COLO668 (cell line): ENCODE measurements at regions not wholly inside any gene's neighbourhood (a gene's known extent, or its start where the extent isn't known, plus 50 kb on each side); places are given as distances from the start of the nearest gene placed in this dataset.

Source experiments
- DNase-seq: peaks from one replicate; lab custom pipeline; 2025; ENCODE audit not compliant: unreplicated experiment; lab: John Stamatoyannopoulos, UW

- no peak for DNase-seq
These were observed 312.6 kb upstream of the LMCD1 start for GRCh38 chr3:8189051-8189450.

GRCh38 chr3:8191406-8191805 lies 310.2 kb upstream of the LMCD1 start:
- DNase-seq = no peak

- no peak for DNase-seq
These were observed 304.2 kb upstream of the LMCD1 start for GRCh38 chr3:8197384-8197783.

DNA sequence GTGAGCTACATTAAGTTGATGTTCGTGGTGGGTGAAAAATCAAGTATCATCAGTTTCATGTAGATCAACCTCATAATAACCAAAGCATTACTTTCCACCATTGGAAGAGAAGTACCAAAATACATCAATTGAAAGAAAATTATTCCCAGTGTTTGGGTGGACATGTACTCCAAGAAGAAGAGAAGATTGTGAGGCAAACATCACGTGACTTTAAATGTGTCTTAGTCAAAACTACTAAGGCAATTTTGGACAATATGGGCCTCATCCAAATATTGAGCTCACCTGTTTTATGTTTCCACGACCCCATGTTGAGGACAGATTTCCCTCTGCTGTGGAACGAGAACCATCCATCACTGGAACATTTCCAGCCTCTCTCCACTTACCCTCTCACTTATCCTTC lies 303.0 kb upstream of the LMCD1 start:
- no peak for DNase-seq

- peak; percentile 24 for DNase-seq
These were observed 300.6 kb upstream of the LMCD1 start for GRCh38 chr3:8200996-8201395.

- DNase-seq = peak; percentile 13
These were observed 299.7 kb upstream of the LMCD1 start for GRCh38 chr3:8201886-8202285.

GRCh38 chr3:8204331-8204730 lies 297.3 kb upstream of the LMCD1 start:
- no peak for DNase-seq

DNA sequence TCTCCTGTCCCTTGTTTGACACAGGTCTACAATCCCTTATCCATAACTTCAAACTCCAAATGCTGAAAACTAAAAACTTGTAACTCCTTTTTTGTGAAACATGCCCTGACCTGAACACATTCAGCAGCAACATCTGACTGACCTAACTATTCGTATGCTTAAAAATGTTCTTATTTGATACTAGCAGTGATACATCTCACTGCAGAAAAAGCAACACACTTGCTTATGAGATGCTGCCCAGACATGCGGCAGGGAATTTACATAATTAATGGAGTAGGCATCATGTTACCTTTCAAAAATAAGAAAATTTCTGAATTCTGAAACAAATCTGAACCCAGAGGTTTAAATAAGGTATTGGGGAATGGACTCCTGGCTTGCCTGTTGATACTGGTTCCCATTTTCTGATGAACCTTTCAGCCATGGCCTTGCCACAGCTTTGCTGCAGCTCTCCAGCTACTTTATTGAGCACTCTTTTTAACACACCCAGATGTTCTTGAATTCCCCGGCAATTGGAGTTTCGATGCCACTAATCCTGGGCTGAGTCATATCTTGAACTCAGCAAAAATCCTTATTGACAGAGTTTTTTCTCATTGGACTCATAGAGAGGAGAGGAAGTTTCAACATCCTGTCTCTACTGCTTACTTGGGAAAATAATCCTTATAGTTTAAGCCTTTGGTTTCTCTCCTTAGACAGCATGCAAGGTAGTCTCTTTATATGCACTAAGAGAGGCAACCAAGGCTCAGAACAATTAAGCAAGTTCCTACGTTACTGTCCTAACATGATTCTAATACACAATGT lies 296.6 kb upstream of the LMCD1 start:
- DNase-seq = no peak

DNA sequence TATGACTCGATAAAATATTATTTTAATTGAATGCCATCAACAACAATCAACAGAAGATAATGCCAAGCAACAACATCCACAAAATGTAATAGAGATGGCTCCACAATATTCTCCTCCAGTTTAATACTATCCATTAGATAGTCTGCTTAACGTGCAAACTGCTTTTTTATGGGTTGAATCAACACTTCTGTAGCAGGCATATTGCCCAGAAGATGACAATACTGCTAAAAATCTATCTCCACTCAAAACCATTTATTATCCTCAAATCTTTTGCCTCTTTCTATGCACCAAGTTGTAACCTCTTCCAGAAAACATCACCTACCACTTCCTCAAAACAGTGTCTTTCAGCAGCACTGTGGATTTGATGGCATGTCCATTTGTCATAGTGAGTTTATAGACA lies 295.7 kb upstream of the LMCD1 start:
- DNase-seq = no peak

DNA sequence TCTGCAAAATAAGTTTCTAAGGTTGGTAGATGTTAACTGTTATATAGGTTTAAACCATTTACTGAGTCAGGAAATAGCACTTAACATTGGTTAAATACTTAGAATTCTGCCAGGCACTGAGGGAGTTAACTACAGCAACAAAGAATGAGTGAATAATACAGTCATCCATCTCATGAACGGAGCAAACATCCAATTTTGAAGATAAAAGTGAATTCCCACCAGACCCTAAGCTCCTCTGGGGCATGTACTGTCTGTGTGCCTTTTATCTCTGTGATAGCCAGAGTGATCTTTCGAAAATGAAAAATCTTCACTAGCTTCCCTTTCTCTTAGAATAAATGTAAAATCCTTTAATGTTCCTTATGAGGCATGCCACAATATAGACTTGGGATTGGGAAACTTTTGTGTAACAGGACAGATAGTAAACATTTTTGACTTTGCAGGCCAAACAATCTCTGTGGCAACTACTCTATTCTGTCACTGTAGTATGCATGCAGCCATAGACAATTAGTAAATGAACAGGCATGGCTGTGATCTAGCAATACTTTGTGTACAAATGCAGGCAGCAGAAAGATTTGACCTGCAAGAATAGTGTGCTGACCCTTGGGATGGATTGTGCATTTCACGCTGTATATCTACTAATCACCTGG lies 294.5 kb upstream of the LMCD1 start:
- DNase-seq = no peak

GRCh38 chr3:8210882-8211341 lies 290.7 kb upstream of the LMCD1 start:
- no peak for DNase-seq

DNA sequence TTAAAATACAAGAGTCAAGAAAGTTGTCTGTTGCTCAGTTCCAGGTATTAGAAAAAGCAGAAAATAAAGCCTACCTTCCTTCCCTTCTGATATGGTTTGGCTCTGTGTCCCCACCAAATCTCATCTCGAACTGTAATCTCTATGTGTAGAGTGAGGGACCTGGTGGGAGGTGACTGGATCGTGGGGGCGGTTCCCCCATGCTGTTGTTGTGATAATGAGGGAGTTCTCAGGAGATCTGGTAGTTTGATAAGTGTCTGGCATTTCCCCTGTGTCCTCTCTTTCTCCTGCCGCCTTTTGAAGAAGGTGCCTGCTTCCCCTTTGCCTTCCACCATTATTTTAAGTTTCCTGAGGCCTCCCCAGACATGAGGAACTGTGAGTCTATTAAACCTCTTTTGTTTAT lies 288.8 kb upstream of the LMCD1 start:
- no peak for DNase-seq

- DNase-seq = no peak
These were observed 288.3 kb upstream of the LMCD1 start for GRCh38 chr3:8213286-8213685.

- no peak for DNase-seq
These were observed 285.8 kb upstream of the LMCD1 start for GRCh38 chr3:8215821-8216220.

DNA sequence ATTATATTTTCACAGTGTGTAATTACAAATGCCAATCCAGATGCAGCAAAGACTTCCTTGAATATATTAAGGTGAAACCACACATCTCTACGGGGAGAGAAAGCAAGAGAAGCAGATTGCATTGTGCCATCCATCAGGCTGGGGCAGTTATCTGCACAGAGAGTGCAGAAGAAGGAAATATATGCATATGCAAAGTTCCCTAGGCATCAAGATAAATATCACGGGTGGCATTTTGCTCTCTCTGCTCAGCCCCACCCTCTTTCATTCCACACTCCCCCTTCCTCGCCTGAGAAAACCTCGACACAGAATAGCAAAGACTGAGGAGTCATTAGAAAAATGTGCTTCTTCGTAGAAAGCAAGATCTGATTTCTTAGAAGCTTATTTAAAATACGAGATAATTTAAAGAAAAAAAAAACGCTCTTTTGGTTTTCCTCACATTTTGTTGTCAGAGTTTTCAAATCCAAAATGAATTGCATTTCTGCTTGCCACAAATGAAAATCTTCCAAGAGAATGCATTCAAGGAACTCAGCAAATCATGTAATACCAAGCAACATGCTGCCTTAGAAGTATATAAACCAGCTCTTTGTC lies 283.2 kb upstream of the LMCD1 start:
- no peak for DNase-seq

- no peak for DNase-seq
These were observed 281.3 kb upstream of the LMCD1 start for GRCh38 chr3:8220291-8220690.

GRCh38 chr3:8223766-8224165 lies 277.9 kb upstream of the LMCD1 start:
- no peak for DNase-seq

- DNase-seq = no peak
These were observed 276.7 kb upstream of the LMCD1 start for GRCh38 chr3:8224941-8225340.

- no peak for DNase-seq
These were observed 267.7 kb upstream of the LMCD1 start for GRCh38 chr3:8233938-8234337.

DNA sequence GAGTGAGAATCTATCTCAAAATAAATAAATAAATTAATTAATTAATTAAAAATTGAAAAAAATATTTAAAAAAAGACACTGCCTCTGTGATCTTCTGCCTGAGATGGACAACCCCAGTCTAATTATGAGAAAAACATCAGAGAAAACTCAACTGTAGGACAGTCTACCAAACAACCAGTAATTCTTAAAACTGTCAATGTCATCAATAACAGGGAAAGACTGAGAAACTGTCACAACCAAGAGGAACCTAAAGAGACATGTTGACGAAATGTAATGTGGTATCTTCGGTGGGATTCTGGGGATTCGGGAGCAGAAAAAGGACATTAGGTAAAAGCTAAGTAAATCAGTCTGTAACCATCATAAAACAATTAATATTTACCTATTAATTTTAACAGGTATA lies 265.4 kb upstream of the LMCD1 start:
- DNase-seq = no peak

- no peak for DNase-seq
These were observed 263.7 kb upstream of the LMCD1 start for GRCh38 chr3:8237893-8238292.

DNA sequence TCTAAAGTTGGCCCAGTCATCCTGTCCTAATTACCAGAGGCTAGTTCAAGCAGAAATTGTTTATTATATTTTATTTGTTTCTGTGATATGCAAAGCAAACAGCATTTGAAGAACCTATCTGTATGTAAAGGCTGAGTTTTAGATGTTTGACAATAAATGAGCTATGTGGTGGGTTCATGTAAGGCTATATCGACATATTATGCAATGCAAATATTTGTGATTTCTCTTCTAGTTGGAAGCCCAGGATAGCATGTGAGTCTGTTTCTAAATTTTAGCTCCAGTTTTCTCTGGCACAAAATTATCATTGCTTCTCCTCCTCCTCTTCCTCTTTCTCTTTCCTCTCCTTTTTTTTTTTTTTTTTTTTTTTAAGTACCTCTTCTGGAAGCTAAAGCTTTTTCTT lies 263.2 kb upstream of the LMCD1 start:
- no peak for DNase-seq
